H1 (cell line): ENCODE measurements at regions not wholly inside any gene's neighbourhood (a gene's known extent, or its start where the extent isn't known, plus 50 kb on each side); places are given as distances from the start of the nearest gene placed in this dataset.

Source experiments
- EGR1 ChIP-seq: IDR thresholded peaks from 2 replicates; pipeline ENCODE4 v1.6.1; 2011; ENCODE audit warnings: low read depth, low read length, borderline replicate concordance
- KDM4A ChIP-seq: IDR thresholded peaks from one replicate; pipeline ENCODE4 v1.7.1; 2012; ENCODE audit warnings: low read depth, mild to moderate bottlenecking, moderate library complexity, low read length, inconsistent platforms; ENCODE audit not compliant: severe bottlenecking
- MAFK ChIP-seq: IDR thresholded peaks from 2 replicates; pipeline ENCODE4 v1.6.1; 2012; ENCODE audit warnings: low read depth, mild to moderate bottlenecking, improper control_type of control experiment, low read length
- RNF2 ChIP-seq: fragments of 200-900, 300-1000 bp; sonication (generic); IDR thresholded peaks from 2 replicates; pipeline ENCODE4 v1.7.1; 2016; ENCODE audit warnings: borderline replicate concordance, low read depth, mild to moderate bottlenecking, antibody characterized with exemption, low read length; ENCODE audit not compliant: poor library complexity, severe bottlenecking; ENCODE audit errors: missing control alignments
- RXRA ChIP-seq: IDR thresholded peaks from 2 replicates; pipeline ENCODE4 v1.6.1; 2011; ENCODE audit warnings: low read depth, mild to moderate bottlenecking, low read length, moderate library complexity; ENCODE audit not compliant: insufficient read depth
- SAP30 ChIP-seq: fragments of 300-600 bp; sonication (generic); IDR thresholded peaks from 2 replicates; pipeline ENCODE4 v1.7.1; 2012; ENCODE audit warnings: low read length, moderate library complexity, mild to moderate bottlenecking, inconsistent platforms; ENCODE audit not compliant: insufficient read depth, insufficient replicate concordance

DNA sequence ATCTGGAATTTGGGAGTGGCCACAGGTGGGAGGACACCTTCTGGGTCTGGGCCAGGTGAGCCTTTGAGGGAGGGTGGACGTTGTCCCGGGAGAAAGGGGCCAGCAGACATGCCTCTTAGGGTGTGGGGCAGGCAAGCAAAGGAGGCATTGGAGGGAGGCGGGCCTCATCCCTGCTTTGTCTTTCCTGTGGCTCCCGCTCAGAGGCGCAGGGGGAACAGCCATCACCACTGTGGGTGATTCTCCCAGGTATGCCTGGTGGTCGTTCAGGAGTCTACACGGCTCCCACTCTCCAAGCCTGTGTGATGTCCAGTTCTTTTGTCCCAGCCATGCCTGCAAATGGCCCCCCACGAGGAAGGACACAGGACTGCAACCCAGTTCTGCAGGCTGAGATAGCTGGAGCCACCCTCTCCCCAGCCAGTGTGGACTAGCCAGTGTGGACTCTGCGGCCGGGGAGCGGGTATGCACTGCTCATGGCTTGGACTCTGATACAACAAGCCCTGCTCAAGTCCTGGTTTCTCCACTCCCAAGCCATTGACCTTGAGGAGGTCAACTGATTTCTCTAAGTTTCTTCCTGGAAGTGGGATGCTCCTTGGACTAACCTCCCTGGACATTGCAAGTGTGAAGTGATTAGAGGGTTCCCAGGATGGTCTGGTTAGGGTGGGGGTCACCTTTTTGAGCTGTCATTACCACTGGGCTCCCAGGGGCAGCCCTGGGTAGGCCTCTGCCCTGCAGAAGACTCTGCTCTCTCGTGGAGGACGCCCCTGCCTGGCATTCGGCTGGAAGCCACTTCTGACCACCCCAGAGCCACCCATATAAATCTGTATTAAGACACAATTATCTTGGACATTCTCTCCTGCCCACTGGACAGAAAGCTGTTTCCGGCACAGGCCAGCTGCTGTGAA lies 1151.2 kb downstream of the BRD1 start (continued):
- TF ChIP-seq RNF2: no peak
- TF ChIP-seq MAFK: no peak
- TF ChIP-seq RXRA: no peak
- no peak for TF ChIP-seq KDM4A
- no peak for TF ChIP-seq SAP30
- TF ChIP-seq EGR1: no peak
